NOMO-1 treated with DMSO at 0.1 percent for 48 hours (cell line): ENCODE measurements at regions not wholly inside any gene's neighbourhood (a gene's known extent, or its start where the extent isn't known, plus 50 kb on each side); places are given as distances from the start of the nearest gene placed in this dataset.
"Not testable (repeated sequence)": the region's sequence is repeated elsewhere in the genome, so short reads cannot be mapped to it uniquely, and the experiment has no call there.

Source experiments
- DNase-seq: peaks from one replicate; lab custom pipeline; 2025; ENCODE audit not compliant: unreplicated experiment; lab: John Stamatoyannopoulos, UW

GRCh38 chr16:79845033-79845733 is 244.6 kb upstream of the MAF start:
- DNase-seq: no peak

- DNase-seq: no peak
These were observed 244.1 kb upstream of the MAF start for GRCh38 chr16:79844603-79845002.

- DNase-seq: no peak
These were observed 243.1 kb upstream of the MAF start for GRCh38 chr16:79843631-79844043.

GRCh38 chr16:79843145-79843544 is 242.6 kb upstream of the MAF start:
- no peak for DNase-seq

DNA sequence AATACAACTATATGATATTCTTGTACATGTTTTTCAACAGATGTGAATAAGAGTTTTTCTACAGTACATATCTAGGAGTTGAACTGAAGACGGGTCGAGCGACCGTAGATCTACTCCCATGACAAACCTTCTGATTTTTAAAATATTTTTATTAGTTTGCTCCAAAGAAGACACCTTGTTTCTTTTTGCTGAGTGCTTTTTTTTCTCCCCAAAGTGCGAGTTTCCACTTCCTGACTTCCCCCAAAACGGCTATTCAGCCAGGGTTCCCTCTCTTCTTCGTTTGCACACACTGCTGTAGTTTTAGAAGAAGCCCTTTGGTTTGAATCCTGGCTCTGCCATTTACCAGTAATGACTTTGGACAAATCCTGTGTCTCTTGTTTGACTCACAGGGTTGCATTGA is 241.7 kb upstream of the MAF start:
- no peak for DNase-seq

DNA sequence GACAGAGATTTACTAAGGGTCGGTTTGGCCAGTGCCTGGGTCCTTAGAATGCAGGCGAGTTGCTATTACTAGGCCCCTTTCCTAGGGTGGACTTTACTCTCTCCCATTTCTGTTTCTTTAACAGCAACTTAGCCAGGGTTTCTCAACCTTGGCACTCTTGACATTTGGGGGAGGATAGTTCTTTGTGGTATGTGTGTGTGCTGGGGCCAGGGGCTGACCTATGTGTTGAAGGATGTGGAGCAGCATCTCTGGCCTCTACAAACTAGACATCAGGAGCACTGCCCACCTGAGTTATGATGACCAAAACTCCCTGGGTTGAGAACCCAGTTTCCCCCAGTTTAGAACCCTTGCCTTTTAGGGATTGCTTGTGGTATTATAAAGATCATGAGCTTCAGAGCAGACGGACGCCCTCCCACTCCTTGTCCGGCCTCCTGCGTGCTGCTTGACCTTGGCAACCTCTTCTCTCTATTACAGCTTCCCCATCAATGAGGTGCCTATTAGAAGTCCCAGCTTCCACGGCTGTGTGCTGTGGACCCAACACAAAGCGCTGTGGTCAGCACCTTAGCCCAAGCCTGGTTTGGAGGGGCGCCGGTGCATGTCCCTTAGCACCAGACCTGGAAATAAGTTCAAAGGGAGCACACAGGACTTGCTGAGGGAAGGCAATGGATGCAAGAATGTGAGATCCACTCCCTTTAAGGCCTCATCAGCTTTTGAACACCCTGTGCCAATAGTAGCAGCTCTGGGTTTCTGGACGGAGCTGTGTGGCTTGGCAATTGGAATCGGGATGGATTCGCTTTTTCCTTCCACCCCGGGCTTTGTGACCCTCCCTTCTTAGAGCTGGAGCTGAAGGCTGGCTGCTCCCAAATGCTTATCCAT is 239.2 kb upstream of the MAF start:
- no peak for DNase-seq

GRCh38 chr16:79838496-79839259 is 238.1 kb upstream of the MAF start:
- no peak for DNase-seq

DNA sequence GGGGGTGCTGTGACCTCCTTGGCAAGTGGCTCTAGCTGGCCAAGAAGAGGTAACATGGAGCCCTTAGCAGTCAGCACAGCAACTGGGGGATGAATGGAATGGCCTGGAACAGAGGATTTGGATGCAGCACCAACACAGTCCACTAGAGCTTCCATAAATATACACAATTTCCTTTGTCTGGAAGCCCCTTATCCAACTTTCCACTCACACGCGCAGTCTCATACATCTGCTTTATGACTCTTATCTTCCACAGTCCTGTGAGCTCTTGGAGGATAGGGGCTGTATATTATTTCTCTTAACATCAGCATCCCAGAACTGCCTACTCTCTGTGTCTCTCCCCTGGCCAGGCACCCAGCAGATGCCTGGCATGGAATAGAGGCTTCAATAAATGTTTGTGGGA is 235.6 kb upstream of the MAF start:
- no peak for DNase-seq

DNA sequence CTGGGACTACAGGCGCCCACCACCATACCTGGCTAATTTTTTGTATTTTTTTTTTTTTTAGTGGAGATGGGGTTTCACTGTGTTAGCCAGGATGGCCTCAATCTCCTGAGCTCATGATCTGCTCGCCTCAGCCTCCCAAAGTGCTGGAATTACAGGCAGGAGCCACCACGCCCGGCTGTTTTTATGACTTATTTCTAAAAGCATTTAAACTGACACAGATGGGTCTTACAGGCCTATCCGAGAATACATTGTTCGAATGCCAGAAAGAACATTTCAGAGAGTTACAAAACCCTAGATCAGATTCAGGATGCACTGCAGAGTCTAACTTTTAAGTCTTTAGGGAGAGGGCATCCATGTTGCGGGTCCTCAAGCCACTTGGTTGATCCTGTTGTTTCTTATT is 234.7 kb upstream of the MAF start:
- no peak for DNase-seq

DNA sequence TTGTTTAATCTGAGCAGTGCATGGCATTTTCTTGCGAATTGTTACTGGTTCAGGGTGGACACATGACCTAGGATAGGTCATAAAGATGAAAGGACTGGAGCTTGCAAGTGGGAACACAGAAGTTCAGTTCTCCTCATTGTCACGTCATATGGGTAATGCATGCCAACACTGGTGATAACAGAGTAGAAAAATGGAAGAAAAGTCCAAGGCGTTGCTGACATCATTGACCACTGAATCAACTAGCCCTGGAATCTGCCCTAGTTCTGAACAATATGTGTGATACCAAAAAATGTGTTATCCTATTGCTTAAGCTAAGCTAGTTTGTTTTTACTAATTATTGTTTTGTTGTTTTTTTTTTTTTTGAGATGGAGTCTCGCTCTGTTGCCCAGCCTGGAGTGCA is 234.2 kb upstream of the MAF start:
- DNase-seq: no peak

- DNase-seq: not testable (repeated sequence)
These were observed 233.5 kb upstream of the MAF start for GRCh38 chr16:79834003-79834402.

DNA sequence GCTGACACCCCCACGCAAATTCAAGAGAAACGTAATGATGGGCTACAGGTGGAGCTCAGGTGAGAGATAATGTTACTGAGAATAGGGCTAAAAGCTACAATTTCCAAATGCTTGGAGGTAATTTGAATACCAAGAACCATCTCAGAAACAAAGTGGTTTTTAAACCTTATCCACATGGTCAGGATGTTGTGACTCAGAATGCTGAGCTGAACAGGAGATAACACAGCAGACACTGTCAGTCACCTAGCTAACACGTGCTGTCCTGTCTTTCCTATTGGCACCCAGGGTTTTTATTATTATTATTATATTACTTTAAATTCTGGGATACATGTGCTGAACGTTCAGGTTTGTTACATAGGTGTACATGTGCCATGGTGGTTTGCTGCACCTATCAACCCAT is 233.0 kb upstream of the MAF start:
- no peak for DNase-seq

GRCh38 chr16:79826732-79827475 is 226.4 kb upstream of the MAF start:
- DNase-seq: no peak

DNA sequence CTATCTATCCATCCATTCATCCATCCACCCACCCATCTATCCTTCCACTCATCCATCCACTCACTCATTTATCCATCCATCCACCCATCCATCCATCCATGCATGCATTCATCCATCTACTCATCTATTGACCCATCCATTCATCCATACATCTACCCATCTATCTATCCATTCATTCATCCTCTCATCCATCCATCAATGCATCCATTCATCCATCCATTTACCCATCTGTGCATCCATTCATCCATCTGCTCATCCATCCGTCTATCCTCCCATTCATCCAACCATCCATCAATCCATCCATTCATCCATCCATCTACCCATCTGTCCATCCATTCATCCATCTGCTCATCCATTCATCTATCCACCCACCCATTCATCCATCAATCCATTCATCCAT is 224.5 kb upstream of the MAF start:
- DNase-seq: no peak

DNA sequence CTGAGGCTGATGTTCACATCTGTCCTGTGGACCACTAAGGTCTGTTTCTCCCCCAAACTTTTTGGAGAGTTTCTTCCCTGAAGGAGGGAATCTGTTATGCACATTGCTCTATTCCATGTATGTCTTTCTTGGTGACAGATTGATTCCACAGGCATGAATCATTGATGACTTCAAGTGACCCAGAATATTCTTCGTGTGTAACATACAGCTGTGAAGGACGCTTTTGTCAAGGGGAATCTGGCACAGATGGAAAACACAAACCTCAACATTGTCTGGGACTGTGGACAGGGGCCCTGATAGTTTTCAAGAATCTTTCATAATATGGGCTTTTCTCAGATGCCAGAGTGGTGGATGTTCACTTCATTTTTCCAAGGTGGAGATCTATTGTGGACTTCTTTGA is 223.1 kb upstream of the MAF start:
- DNase-seq: no peak

GRCh38 chr16:79821911-79822310 is 221.4 kb upstream of the MAF start:
- DNase-seq: no peak

DNA sequence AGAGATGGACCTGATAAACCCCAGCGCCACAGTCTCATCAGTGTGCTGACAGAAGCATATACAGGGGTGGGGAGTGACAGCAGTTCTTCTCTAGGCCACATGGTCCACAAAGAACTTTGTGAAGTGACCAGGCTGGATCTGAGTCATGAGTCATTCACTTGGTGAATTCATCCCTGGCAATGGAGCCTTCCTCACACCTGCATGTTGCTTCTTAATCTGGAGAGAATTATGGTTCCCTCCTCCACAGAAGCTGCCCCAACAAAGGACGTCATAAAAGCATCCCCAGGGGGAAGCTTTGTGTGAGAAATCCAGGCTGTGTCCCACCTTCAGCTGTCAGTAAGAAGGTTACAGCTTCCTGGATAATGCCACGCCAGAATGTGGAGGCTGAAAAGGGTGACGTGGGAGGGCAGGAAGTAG is 215.6 kb upstream of the MAF start:
- DNase-seq: no peak

- DNase-seq: no peak
These were observed 214.5 kb upstream of the MAF start for GRCh38 chr16:79815049-79815448.

DNA sequence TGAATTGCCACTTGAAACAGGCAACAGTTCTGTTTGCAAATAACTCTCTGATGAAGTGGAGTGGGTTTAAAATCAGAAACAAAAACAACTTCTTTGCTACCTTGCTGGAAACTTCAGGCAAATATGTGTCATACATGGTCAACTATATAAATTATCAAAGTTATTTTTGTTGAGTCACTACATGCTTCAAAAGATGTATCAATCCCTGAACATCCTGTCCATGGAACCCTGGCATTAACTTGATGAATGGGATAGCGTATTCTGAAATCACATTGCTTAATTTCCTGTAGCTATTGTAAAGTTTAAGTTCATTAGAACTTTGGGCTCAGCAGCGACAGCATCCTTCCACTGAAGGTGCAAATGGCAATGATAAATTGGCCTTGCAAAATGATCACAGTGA is 213.6 kb upstream of the MAF start:
- DNase-seq: no peak

- DNase-seq: no peak
These were observed 211.0 kb upstream of the MAF start for GRCh38 chr16:79811541-79811940.
